VCaP (cell line): ENCODE measurements at regions not wholly inside any gene's neighbourhood (a gene's known extent, or its start where the extent isn't known, plus 50 kb on each side); places are given as distances from the start of the nearest gene placed in this dataset.

Experiments
- H3K27ac ChIP-seq: fragments of 450-650 bp; 2 replicates; pipeline ENCODE4 v1.5.1; 2017
- CTCF ChIP-seq: fragments of 450-650 bp; conservative IDR thresholded peaks from 2 replicates; pipeline ENCODE4 v1.5.1; 2017; ENCODE audit warnings: mild to moderate bottlenecking, moderate library complexity

- H3K27ac ChIP-seq, result no peak overlapping the region
- no peak for TF ChIP-seq CTCF
These were observed 538.5 kb downstream of the INSC start for GRCh38 chr11:15653191-15653710.

- H3K27ac ChIP-seq, result no peak overlapping the region
- TF ChIP-seq CTCF, result no peak
These were observed 539.7 kb downstream of the INSC start for GRCh38 chr11:15654451-15654850.

GRCh38 chr11:15655552-15655951 is 540.8 kb downstream of the INSC start:
- no peak for TF ChIP-seq CTCF
- no peak overlapping the region for H3K27ac ChIP-seq

GRCh38 chr11:15657264-15657663 is 542.5 kb downstream of the INSC start:
- no peak overlapping the region for H3K27ac ChIP-seq
- TF ChIP-seq CTCF, result no peak

- no peak overlapping the region for H3K27ac ChIP-seq
- no peak for TF ChIP-seq CTCF
These were observed 545.8 kb downstream of the INSC start for GRCh38 chr11:15660496-15660895.

GRCh38 chr11:15662285-15662684 is 547.6 kb downstream of the INSC start:
- no peak overlapping the region for H3K27ac ChIP-seq
- no peak for TF ChIP-seq CTCF

- TF ChIP-seq CTCF, result no peak
- H3K27ac ChIP-seq, result peak overlapping the region; percentile 74
These were observed 549.1 kb downstream of the INSC start for GRCh38 chr11:15663777-15664218.
